KBM-7 (cell line): ENCODE measurements at regions not wholly inside any gene's neighbourhood (a gene's known extent, or its start where the extent isn't known, plus 50 kb on each side); places are given as distances from the start of the nearest gene placed in this dataset.

Source experiments
- DNase-seq: peaks from one replicate; pipeline ENCODE4 v3.0.0-alpha.2; 2015
- in situ Hi-C: fragments of 300-500 bp; cut with MboI; formaldehyde crosslinking; loops from 2 replicates; pipeline ENCODE4 v1.14.3; 2020; ENCODE audit warnings: low sequenced_read_pairs, low pct_unique_long_range_greater_than_20kb, mixed read lengths

DNA sequence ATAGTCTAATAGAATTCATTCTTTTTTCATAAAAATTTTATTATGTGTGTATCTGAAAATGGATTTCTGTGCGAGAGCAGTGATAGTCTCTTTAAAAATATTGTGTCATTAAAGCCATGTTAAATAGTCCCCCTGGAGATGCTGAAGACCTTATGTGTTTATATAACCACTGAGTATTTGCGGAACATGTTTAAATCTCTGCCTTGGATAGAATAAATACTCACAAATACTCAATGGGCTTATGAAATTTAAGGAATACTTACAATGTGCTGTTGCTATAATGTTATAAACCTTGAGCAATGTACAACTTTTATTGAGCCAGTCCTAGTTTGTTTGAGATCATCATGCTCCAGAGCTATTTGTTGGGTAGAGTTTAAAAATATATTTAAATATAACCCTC is 226.0 kb downstream of the SNAPC1 start:
- in situ Hi-C loops = no loop called here
- DNase-seq = no peak

DNA sequence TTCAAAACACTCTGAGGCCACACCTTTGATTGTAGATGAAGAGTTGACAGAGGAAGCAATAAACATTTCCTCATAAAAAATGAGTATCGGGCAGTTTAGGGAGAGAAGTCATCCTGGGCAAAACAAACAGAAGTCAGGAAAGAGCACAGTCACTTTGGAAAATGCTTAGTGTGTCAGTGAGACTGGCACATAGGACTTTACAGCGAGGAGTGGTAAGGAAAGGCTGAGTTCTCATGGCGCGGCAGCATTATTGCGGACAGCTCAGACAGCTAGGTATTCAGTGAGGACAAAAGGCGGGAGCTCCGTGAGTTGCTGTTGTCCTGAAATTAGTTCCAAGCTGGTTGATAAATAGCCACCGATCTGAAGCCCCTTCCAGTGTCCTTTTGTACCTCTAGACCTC is 229.9 kb downstream of the SNAPC1 start:
- DNase-seq = no peak
- in situ Hi-C loops = no loop called here

DNA sequence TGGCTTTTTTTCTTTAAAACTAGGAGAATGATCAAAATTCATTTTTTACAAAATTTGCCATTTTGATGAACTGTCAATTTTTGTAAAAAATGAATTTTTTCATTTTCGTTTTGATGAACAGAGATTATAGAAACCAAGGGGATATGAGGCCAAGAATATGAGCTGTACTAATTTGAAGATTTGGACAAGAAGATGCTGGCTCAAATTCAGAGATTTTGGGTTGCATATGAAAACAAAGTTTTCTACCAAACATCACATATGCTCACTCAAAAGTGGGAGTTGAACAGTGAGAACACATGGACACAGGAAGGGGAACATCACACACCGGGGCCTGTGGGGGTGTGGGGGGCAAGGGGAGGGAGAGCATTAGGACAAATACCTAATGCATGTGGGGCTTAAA is 230.7 kb downstream of the SNAPC1 start:
- no peak for DNase-seq
- in situ Hi-C loops = no loop called here

DNA sequence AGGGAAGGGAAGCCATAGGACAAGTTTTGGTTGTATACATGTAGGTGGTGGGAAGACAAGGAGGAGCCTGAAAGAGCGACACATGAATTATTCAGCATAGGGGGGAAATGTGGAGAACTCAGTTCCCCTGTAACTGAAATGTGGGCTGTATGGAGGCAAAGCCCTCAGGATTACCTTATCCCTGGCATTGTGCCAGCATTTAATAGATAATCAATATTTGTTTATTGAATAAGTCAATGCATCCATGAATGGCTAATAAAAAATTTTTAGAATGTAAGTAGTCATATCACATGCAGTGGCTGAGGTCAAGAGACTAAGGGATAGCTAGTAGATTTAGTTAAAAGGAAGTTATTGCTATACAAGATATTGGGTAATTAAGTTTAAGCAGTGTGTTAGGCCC is 232.4 kb downstream of the SNAPC1 start:
- DNase-seq = no peak
- in situ Hi-C loops = no loop called here

DNA sequence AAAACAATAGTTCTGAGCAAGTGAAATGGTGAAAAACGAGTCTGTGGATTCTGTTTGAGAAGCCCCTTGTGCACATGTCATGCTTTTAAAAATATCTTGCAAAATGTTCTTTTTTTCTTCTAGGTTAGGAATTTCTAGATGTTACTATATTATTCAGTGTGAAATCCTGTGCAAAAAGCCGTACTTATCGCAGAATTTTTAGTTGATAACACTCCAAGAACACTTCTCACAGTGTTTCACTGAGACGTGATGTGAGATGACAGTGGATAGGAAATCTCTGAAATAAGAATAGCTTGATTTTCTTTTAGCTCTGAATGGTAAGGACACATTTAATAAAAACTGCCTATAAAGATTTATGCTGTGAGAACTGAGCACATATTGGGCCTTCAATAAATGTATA is 234.5 kb downstream of the SNAPC1 start:
- DNase-seq = no peak
- in situ Hi-C loops = no loop called here

DNA sequence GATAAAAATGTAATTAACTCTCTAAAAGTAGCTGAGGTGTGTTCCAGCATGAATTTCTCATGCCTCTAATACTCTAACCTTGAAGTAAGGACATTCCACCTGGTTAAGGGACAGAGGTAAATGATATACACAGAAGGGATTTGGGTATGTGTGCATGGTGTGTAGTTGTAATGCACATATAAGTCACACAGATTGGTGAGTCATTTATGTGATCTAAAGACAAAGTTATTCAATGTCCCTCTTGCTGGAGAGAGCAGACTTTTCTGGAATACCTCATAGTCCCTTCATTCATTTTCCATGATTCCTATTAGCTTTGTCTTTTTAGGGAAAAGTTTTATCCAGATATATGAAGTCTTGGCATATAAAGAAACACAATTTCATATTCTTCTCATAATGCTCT is 234.9 kb downstream of the SNAPC1 start:
- in situ Hi-C loops = no loop called here

DNA sequence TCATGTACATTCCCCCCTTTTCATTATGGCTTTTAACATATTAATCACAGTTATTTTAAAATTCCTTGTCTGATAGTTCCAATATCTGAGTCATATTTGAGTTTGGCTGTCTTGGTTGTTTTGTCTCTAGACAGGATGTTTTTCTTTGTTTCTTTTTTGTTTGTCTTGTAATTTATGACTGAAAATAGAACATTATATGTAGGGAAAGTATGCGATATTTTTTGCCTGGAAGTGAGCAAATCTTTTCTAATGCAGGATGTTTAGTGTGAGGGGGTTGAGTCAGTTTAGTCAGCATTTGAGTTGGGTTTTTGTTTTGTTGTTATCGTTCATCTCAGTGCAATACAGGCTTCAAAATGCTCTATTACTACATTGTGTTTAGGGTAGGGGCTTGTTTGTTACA is 239.7 kb downstream of the SNAPC1 start:
- no peak for DNase-seq

More for the DNA sequence above, 234.9 kb downstream of the SNAPC1 start:
- no peak for DNase-seq

DNA sequence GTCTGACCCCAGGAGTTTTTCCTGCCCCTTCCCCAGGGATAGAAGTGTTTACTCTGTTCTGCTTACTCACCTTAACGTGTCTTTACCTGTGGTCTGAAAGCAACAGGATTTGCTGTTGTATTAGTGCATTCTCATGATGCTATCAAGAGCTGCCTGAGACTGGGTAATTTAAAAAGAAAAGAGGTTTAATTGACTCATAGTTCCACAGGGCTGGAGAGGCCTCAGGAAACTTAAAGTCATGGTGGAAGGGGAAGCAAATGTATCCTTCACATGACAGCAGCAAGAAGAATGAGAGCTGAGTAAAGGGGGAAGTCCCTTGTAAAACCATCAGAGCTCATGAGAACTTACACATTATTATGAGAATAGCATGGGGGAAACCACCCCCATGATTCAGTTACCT is 240.4 kb downstream of the SNAPC1 start:
- in situ Hi-C loops = no loop called here
- peak; percentile 1 for DNase-seq

More for the DNA sequence above, 239.7 kb downstream of the SNAPC1 start:
- in situ Hi-C loops = no loop called here

DNA sequence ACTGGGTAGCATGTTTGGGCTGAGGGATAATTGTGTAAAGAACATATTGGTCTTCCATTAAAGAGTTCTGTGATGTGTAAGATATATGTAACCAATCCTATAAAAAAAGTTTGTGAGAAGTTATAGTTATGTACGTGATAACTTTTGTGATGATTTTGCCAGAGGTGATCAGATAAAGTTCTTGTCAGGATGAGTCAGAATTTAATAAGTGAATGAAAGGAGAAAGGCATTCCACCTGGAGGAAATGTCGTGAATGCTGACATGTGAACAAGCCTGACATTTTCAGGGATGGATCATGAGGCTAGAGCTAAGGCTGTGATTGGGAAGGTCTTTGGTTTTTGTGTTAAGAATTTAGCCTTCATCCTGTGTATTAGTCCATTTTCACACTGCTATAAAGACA is 241.5 kb downstream of the SNAPC1 start:
- DNase-seq = no peak
- in situ Hi-C loops = no loop called here

DNA sequence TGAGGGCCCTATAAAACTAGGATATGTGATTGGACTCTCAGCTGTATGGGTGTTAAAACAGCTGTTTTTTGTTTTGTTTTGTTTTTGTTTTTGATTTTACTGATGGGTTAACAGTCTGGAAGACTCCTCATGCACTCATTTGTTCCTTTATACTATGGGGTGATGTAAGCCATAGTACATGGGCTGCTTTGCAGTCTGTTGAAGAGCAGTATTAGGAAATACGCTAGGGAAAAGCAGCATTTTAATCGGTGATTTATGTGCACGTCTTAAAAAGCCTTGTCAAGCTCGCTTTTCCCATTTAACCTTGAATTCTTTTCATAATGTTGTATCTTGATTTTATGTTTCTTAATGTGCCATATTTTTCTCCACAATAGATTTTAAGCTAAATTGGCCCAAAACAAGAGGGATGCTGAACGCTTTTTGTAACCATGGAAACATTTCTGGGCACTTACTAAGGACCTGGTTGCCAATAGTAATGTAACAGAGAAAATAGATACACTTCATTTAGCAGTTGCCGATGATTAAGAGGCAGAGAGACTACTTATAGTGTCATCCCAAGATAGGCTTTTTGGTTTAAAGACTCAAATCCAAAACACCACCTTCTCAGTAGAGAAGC is 244.0 kb downstream of the SNAPC1 start:
- no peak for DNase-seq
- in situ Hi-C loops = no loop called here

DNA sequence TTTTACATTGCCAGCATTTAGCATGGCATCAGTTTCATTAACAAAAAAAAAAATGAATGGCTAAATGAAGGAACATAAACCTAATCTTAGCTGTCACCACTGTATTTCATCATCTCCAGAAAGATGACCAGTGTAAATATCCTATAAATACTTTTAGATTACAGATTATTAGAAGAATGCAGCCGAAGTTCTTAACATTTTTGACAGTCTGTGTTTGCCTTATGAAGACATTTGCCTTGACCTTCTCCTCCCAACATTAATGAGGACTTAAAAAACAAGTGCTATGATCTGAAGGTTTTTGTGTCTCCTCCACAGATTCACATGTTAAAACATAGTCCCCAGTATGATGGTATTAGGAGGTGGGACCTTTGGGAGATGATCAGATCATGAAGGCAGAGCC is 253.0 kb downstream of the SNAPC1 start:
- in situ Hi-C loops = no loop called here
- DNase-seq = no peak

DNA sequence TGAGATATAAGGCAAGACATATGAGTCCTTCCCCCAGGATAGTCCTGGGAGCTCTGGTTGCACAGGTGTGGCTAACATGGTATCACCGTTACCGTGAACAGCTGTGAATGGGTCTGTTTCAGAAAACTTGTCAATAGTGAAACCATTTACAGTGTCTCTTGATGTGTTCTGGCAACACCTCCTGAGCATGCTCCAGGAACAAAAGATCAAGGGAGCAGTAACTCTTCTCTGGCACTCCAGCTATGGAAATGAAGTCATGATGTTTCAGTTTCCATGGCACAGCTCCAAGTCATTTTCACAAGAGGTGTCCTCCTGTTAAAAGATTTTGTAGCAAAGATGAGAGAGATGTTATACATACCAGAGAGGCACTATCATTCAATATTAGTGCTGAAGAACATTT is 253.7 kb downstream of the SNAPC1 start:
- in situ Hi-C loops = no loop called here
- no peak for DNase-seq

DNA sequence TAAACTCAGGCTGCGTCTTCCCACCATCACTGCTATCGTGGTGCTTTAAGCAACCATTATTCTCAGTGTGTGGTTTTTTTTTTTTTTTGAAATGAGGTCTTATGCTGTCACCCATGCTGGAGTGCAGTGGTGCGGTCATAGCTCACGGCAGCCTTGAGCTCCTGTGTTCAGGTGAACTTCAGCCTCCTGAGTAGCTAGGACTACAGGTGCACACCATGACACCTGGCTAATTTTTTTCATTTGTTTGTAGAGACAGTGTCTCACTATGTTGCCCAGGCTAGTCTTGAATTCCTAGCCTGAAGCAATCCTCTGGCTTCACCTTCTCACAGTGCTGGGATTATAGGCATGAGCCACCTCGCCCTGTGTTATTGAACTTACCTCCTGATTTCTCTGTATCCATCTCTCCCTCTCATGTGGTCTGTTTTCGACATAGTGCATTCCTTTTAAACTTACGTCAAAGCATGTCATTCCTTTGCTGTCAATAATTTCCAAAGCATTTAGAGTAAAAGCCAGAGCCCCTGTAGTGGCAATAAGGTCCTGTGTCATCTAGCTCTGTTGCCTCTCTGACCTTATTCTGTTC is 255.5 kb downstream of the SNAPC1 start:
- in situ Hi-C loops = no loop called here
- no peak for DNase-seq

DNA sequence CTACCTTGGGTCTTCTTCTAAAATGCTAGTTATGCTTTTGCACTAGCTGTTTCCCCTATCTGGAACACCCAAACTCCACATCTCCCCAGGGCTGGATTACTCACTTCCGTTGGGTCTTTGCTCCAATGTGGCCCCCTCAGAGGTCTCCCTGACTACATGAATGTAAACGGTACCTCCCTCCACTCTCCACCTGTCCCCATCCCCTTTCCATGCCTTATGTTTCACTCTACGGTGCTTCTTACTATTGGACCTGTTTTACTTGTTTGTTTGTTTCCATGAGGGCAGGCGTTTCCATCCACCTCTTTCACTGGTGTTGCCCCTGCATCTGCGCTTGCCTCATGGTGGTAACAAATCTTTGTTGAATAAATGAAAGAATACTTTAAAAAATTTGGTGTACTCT is 256.4 kb downstream of the SNAPC1 start:
- in situ Hi-C loops = no loop called here

DNA sequence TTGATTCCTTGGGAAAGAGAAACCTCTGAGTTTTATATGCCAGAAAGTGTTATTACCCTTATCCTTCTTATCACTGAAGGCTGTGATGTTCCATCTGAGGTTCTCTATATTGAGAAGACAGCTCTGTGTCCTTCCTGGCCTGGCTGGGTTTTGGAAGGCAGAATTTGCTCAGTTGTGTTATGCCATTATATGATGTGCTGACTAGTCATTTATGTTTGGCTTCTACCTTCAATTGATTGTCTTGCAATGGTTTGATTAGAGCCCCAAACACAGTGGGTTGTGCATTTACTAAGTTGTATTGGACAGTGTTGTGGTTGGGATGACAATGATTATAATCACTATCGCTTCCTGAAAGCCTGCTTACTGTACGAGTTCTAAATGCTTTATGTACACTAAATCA is 265.7 kb downstream of the SNAPC1 start:
- in situ Hi-C loops = no loop called here
- no peak for DNase-seq

More for the DNA sequence above, 256.4 kb downstream of the SNAPC1 start:
- DNase-seq = no peak

DNA sequence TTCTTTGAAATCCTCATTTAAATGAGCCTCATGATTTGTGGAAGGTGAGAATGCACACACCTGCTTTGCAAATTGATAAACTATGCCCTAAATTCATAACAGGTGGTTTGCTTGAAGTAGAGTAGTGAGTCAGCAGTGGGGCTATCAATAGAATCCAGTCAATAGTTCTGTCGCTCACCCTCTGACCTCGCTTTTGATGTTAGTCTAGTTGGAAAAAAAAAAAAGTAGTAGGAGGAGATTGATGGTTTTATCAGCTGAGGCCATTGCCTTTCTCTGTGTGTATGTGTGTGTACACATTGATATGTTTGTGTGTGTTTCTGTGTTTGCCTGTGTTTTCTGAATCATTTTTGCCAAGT is 267.3 kb downstream of the SNAPC1 start:
- DNase-seq = no peak
- in situ Hi-C loops = no loop called here

DNA sequence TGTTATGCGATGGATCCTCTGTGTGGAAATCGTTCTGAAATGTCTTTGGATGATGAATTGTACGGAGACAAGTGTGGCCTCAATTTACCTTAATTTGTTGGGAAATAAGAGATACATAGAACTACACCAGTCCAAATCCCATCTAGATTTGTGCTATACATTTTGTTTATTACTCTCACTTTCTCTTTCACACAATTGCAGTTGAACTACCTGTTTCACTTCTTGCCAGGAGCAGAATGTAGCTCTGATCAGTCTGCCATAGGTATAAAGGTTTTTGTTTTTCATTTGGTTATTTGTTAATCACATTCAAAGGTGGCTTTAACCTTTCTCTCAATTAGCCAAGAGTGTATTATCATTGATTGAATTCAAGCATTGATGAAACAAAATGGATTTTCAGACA is 268.2 kb downstream of the SNAPC1 start:
- no peak for DNase-seq
- in situ Hi-C loops = no loop called here

DNA sequence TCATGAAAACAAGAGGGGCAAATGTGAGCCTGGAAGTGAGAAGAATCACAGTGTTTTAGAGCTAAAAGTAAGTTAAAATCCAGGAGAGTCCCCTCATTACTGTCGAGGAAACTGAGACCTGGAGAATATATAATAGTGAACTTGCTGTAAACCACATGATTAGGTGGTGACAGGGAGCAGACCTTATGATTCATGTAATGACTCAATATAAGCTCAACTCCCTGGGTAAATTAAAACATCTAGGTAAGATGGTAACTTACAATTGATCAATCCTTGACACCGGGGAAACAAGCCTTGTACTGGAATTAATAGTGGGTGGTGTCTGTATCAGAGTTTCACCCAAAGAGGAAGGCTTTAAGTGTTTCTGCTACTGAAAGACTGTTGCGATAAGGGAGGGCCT is 269.3 kb downstream of the SNAPC1 start:
- in situ Hi-C loops = no loop called here
- DNase-seq = no peak

DNA sequence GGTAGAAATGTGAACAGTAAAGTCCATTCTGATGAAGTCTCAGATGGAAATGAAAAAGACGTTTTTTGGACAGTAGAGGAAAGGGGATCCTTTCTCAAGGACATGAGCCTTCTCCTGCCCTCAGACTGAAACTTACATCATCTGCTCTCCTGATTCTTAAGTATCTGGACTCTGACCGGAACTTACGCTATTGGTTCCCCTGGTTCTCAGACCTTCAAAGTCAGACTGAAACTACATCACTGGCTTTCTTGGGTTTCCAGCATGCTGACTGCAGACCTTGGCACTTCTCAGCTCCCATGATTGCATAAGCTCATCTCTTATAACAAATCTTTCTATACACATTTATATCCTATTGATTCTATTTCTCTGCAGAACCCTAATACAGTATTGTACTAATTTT is 291.0 kb downstream of the SNAPC1 start:
- in situ Hi-C loops = no loop called here
- DNase-seq = no peak

DNA sequence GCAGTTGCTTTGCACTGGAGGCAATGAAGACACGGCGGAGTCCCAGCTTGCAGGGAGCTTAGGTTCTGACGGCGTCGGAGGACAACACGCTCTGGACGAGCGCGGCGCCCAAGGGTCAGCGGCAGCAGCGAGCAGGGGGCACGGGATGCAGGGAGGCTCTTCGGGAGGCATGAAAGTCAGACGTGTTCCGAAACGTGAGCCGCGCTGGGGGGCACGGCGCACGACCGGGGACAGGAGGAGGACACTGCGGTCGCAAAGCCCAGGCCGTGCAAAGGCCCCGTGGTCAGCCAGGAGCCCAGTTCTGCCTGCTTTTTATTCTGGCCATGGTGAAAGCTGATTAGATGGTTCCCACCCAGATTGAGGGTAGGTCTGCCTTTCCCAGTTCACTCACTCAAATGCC is 294.6 kb downstream of the SNAPC1 start:
- in situ Hi-C loops = no loop called here
- no peak for DNase-seq

DNA sequence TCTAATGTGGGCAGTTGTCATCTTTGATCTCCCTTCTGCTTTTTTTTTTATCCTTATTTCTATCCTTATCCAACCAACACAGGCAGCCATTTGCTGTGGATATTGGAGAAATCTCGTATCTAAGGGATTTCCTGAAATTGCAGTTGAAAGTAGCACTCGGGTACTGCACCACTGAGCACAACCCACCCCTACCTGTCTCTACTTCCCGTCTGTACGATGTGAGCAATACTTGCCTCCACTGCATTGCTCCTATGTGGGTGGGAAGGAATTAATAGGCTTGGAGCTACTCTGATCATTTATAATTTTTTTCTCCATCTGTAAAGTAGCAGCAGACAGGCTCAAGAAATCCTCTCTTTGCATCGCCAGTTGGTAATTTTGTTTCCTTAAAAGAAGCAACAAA is 300.4 kb downstream of the SNAPC1 start:
- in situ Hi-C loops = no loop called here
- no peak for DNase-seq
